A549 (cell line): ENCODE measurements at regions not wholly inside any gene's neighbourhood (a gene's known extent, or its start where the extent isn't known, plus 50 kb on each side); places are given as distances from the start of the nearest gene placed in this dataset.

Source experiments
- ATAC-seq, 2 experiments: fragments of 200-7000 bp in 1 of 2; fragments of >200 bp in 1 of 2; cut with Nextera tagmentation in 1 of 2; cut with Tn5 transposase in 1 of 2; 3 replicates each; pipeline versions ENCODE4 v1.8.0 to v1.9.1; 2018 to 2020; ENCODE audit warnings: mild to moderate bottlenecking in 1 of 2, moderate library complexity in 1 of 2
- CTCF ChIA-PET: fragments of 300-600 bp; sonication (Branson Sonifier 250); formaldehyde crosslinking; extraction: SDS; loops from one replicate; lab custom pipeline; 2021; ENCODE audit warnings: antibody characterized with exemption, inconsistent platforms; lab: Yijun Ruan, JAX
- POLR2A ChIA-PET: fragments of 350-600 bp; formaldehyde crosslinking; extraction: SDS; loops from one replicate; lab custom pipeline; 2021; ENCODE audit warnings: antibody characterized with exemption, inconsistent platforms; lab: Yijun Ruan, JAX
- DNase-seq, 2 experiments: peaks; one replicate each; pipeline versions ENCODE4 v3.0.0 to v3.0.0-alpha.2; 2011 to 2016; ENCODE audit warnings: low read depth in 1 of 2, low spot score in 1 of 2
- FAIRE-seq: peaks from 2 replicates; lab custom pipeline; 2011; peaks lifted over from hg19 to GRCh38; lab: Jason Lieb, UNC
- H3K27ac ChIP-seq, 2 experiments: fragments of >200 bp; sonication (Bioruptor Twin); formaldehyde crosslinking; 3 replicates each; pipeline ENCODE4 v1.5.1; 2016 to 2017
- H3K4me1 ChIP-seq: fragments of >200 bp; sonication (Bioruptor Twin); formaldehyde crosslinking; 3 replicates; pipeline ENCODE4 v1.6.1; 2016
- H3K4me2 ChIP-seq: fragments of >200 bp; sonication (Bioruptor Twin); formaldehyde crosslinking; 3 replicates; pipeline ENCODE4 v1.6.1; 2016
- H3K4me3 ChIP-seq: fragments of >200 bp; sonication (Bioruptor Twin); formaldehyde crosslinking; 3 replicates; pipeline ENCODE4 v1.5.1; 2016
- H3K9me3 ChIP-seq: fragments of >200 bp; sonication (Bioruptor Twin); formaldehyde crosslinking; 3 replicates; pipeline ENCODE4 v1.6.1; 2016
- CBX2 ChIP-seq: fragments of 200-600 bp; sonication (generic); IDR thresholded peaks from 2 replicates; pipeline ENCODE4 v1.6.1; 2016; ENCODE audit warnings: low read depth, mild to moderate bottlenecking, borderline replicate concordance
- CHD2 ChIP-seq: fragments of 150-350 bp; IDR thresholded peaks from 2 replicates; pipeline ENCODE4 v1.6.1; 2014; ENCODE audit warnings: low read length; ENCODE audit not compliant: partially characterized antibody
- CHD4 ChIP-seq: fragments of 200-600 bp; sonication (generic); IDR thresholded peaks from 2 replicates; pipeline ENCODE4 v1.6.1; 2016; ENCODE audit warnings: antibody characterized with exemption, mild to moderate bottlenecking, borderline replicate concordance
- EHF ChIP-seq: fragments of 250-450 bp; sonication (Bioruptor Pico); IDR thresholded peaks from 2 replicates; pipeline ENCODE4 v1.5.0; 2020; ENCODE audit warnings: mild to moderate bottlenecking
- EHMT2 ChIP-seq: fragments of 200-600 bp; sonication (generic); IDR thresholded peaks from 2 replicates; pipeline ENCODE4 v1.6.1; 2016; ENCODE audit warnings: antibody characterized with exemption, low read depth, mild to moderate bottlenecking, moderate library complexity
- EP300 ChIP-seq, 2 experiments: fragments of >200 bp; sonication (Bioruptor Twin); formaldehyde crosslinking; IDR thresholded peaks; 2 replicates in 1 of 2; 3 replicates in 1 of 2; pipeline ENCODE4 v1.6.1; 2016 to 2017
- FOSB ChIP-seq: fragments of 250-450 bp; sonication (Bioruptor Pico); IDR thresholded peaks from 2 replicates; pipeline ENCODE4 v1.5.0; 2020; ENCODE audit warnings: mild to moderate bottlenecking, moderate library complexity
- FOSL2 ChIP-seq, 2 experiments: fragments of 450-650 bp in 1 of 2; fragments of >200 bp in 1 of 2; sonication (Bioruptor Twin) in 1 of 2; formaldehyde crosslinking; IDR thresholded peaks; 2 replicates each; pipeline versions ENCODE4 v1.5.0 to v1.6.1; 2016 to 2020; ENCODE audit warnings: mild to moderate bottlenecking in 1 of 2, moderate library complexity in 1 of 2
- GATA3 ChIP-seq: IDR thresholded peaks from 2 replicates; pipeline ENCODE4 v1.6.1; 2012; ENCODE audit warnings: borderline replicate concordance
- HOXB5 ChIP-seq: fragments of 250-450 bp; sonication (Bioruptor Pico); IDR thresholded peaks from 2 replicates; pipeline ENCODE4 v1.5.0; 2020; ENCODE audit warnings: mild to moderate bottlenecking, moderate library complexity
- JUNB ChIP-seq: fragments of >200 bp; sonication (Bioruptor Twin); formaldehyde crosslinking; IDR thresholded peaks from 2 replicates; pipeline ENCODE4 v1.6.1; 2016
- KDM1A ChIP-seq: fragments of 200-600 bp; sonication (generic); IDR thresholded peaks from 2 replicates; pipeline ENCODE4 v1.6.1; 2016; ENCODE audit warnings: low read depth, mild to moderate bottlenecking
- NPAS2 ChIP-seq: fragments of 250-450 bp; sonication (Bioruptor Pico); IDR thresholded peaks from 2 replicates; pipeline ENCODE4 v1.8.0; 2022; ENCODE audit warnings: mild to moderate bottlenecking, moderate library complexity, borderline replicate concordance
- NR3C1 ChIP-seq: fragments of >200 bp; sonication (Bioruptor Twin); formaldehyde crosslinking; IDR thresholded peaks from 3 replicates; pipeline ENCODE4 v1.6.1; 2017
- POLR2A ChIP-seq: IDR thresholded peaks from 2 replicates; pipeline ENCODE4 v1.6.1; 2012; ENCODE audit warnings: mild to moderate bottlenecking, low read length
- RAD21 ChIP-seq, 2 experiments: fragments of >200 bp in 1 of 2; sonication (Bioruptor Twin) in 1 of 2; formaldehyde crosslinking in 1 of 2; IDR thresholded peaks in 1 of 2; conservative IDR thresholded peaks in 1 of 2; 2 replicates in 1 of 2; 3 replicates in 1 of 2; pipeline ENCODE4 v1.6.1; 2012 to 2018; ENCODE audit warnings: inconsistent platforms in 1 of 2
- RCOR1 ChIP-seq: fragments of 150-350 bp; IDR thresholded peaks from 2 replicates; pipeline ENCODE4 v1.6.1; 2014; ENCODE audit warnings: antibody characterized with exemption, low read length, low read depth
- ZSCAN20 ChIP-seq: fragments of 250-450 bp; sonication (Bioruptor Pico); IDR thresholded peaks from 2 replicates; pipeline ENCODE4 v1.8.0; 2022; ENCODE audit warnings: mild to moderate bottlenecking, moderate library complexity
- WGBS: methylation state at CpG from one replicate; pipeline ENCODE4 v1.1.6; 2017; ENCODE audit errors: missing lambda C conversion rate; 5-methylcytosine and 5-hydroxymethylcytosine counted together
- TF ChIP-seq, protein P1 (sequence below): fragments of 200-600 bp; sonication (generic); IDR thresholded peaks from 2 replicates; pipeline ENCODE4 v1.6.1; 2016; ENCODE audit warnings: antibody characterized with exemption, mild to moderate bottlenecking, moderate library complexity
- TF ChIP-seq, protein P2 (sequence below): IDR thresholded peaks from 2 replicates; pipeline ENCODE4 v1.6.1; 2012
- TF ChIP-seq, protein P3 (sequence below): IDR thresholded peaks from 2 replicates; pipeline ENCODE4 v1.6.1; 2012
- TF ChIP-seq, protein P4 (sequence below): fragments of 450-650 bp; IDR thresholded peaks from 2 replicates; pipeline ENCODE4 v1.6.1; 2014; ENCODE audit warnings: antibody characterized with exemption

DNA sequence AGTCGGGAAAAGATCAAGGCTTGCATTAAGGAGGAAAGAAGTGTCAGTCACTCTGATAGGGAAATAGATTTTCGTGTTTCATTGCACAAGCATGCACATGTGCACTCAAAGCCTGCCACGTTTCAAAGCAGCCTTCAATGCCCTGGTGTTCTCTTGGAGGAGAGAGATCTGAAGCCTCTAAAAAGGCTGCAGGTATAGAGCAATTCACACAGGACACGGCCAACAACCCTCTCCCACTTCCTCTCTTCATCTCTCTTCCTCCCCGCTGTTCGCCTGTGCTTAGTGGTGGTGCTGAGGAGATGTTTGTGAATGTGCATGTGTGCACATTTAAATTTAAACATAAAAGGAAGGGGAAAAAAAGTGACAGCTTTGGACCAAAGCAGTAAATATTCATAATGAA lies 117.7 kb downstream of the NUF2 start:
- no peak for DNase-seq
- no peak for ATAC-seq
- no peak for TF ChIP-seq FOSB
- TF ChIP-seq, protein P1, sequence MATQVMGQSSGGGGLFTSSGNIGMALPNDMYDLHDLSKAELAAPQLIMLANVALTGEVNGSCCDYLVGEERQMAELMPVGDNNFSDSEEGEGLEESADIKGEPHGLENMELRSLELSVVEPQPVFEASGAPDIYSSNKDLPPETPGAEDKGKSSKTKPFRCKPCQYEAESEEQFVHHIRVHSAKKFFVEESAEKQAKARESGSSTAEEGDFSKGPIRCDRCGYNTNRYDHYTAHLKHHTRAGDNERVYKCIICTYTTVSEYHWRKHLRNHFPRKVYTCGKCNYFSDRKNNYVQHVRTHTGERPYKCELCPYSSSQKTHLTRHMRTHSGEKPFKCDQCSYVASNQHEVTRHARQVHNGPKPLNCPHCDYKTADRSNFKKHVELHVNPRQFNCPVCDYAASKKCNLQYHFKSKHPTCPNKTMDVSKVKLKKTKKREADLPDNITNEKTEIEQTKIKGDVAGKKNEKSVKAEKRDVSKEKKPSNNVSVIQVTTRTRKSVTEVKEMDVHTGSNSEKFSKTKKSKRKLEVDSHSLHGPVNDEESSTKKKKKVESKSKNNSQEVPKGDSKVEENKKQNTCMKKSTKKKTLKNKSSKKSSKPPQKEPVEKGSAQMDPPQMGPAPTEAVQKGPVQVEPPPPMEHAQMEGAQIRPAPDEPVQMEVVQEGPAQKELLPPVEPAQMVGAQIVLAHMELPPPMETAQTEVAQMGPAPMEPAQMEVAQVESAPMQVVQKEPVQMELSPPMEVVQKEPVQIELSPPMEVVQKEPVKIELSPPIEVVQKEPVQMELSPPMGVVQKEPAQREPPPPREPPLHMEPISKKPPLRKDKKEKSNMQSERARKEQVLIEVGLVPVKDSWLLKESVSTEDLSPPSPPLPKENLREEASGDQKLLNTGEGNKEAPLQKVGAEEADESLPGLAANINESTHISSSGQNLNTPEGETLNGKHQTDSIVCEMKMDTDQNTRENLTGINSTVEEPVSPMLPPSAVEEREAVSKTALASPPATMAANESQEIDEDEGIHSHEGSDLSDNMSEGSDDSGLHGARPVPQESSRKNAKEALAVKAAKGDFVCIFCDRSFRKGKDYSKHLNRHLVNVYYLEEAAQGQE: no peak
- no peak for TF ChIP-seq CBX2
- TF ChIP-seq, protein P2, sequence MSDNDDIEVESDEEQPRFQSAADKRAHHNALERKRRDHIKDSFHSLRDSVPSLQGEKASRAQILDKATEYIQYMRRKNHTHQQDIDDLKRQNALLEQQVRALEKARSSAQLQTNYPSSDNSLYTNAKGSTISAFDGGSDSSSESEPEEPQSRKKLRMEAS: no peak
- Histone ChIP-seq H3K4me3 (no peak overlapping the region), H3K4me1 (no peaks in the 10 kb centered on the region), H3K27ac (no peak overlapping the region), H3K9me3 (no peaks in the 10 kb centered on the region), H3K4me2 (no peak overlapping the region)
- no peak for FAIRE-seq
- WGBS: 17% methylated on average over 6 of the region's 6 CpGs
- POLR2A ChIA-PET: no interaction called here
- CTCF ChIA-PET: interaction anchor here (0.9 kb wide), 1 partner anchor 30 kb away, joined by 3 read pairs; no protein-coding TSS in a partner anchor

DNA sequence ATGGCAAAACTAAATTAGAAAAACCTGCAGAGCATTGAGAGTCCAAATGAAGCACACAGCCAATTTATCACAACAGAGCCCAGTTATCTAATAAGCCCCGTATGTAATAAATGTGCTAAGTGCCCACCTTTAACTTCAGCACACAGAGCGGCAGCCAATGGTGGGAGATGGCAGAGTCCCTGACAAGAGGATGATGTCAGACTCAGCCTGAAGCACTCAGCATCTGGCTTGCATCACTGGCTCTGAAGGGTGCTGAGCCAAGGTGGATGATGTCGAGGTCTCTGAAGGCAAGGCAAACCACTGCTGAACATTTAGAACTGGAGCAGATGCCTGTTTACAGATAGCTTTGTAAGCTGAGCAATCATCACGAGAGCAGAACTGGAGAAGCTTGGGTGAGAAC lies 118.3 kb downstream of the NUF2 start:
- POLR2A ChIA-PET: no interaction called here

DNA sequence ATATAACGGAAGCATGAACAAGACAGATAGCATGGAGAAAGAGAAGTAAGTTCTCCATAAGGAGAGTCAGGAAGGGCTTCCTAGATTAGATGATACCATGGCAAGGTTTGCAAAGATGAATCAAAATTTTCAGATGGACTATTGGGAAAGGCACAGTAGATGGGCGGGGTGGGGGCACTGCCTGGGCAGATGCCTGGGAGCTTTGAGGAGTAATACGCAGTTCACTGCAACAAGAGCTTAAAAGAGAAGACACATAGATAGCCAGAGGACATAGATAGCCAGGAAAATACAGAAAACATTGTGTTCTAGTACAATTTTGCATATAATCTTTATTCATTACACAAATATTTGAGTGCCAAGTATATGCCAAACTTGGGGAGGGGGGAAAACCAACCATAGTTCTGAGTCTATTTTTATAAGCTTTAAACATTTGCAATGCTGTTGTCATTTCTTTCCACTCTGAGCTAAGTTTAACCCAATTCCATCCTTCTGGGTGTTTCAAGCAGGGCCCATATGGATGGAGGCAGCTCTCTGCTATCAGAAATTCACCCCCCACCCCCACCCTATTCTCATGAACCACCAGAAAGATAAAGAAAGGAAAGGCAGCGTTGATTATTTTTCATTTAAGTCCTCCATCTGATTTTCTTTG lies 120.6 kb downstream of the NUF2 start:
- POLR2A ChIA-PET: no interaction called here
- no peak for FAIRE-seq
- CTCF ChIA-PET: no interaction called here
- no peak overlapping the region for H3K27ac ChIP-seq
- H3K4me1 ChIP-seq: no peaks in the 10 kb centered on the region
- TF ChIP-seq, protein P1: no peak
- TF ChIP-seq KDM1A: no peak
- TF ChIP-seq EHMT2: no peak
- no peak for TF ChIP-seq CHD2
- TF ChIP-seq POLR2A: no peak
- TF ChIP-seq CBX2: no peak
- TF ChIP-seq CHD4: no peak
- TF ChIP-seq RAD21 (conservative IDR thresholded peaks at IDR 0.05 in 1 of 2, IDR thresholded peaks at IDR 0.05 in 1 of 2): no peak
- no peak for TF ChIP-seq FOSL2 (IDR thresholded peaks at IDR 0.05)
- no peak for TF ChIP-seq FOSL2 (CRISPR knock-in tag; IDR thresholded peaks at IDR 0.05)
- 13% methylated on average over 4 of the region's 4 CpGs for WGBS
- no peak overlapping the region for H3K4me2 ChIP-seq
- no peaks in the 10 kb centered on the region for H3K9me3 ChIP-seq
- no peak for ATAC-seq
- DNase-seq: no peak
- H3K4me3 ChIP-seq: no peak overlapping the region

More for the DNA sequence above, 118.3 kb downstream of the NUF2 start:
- no peak for TF ChIP-seq EHMT2
- TF ChIP-seq, protein P3, sequence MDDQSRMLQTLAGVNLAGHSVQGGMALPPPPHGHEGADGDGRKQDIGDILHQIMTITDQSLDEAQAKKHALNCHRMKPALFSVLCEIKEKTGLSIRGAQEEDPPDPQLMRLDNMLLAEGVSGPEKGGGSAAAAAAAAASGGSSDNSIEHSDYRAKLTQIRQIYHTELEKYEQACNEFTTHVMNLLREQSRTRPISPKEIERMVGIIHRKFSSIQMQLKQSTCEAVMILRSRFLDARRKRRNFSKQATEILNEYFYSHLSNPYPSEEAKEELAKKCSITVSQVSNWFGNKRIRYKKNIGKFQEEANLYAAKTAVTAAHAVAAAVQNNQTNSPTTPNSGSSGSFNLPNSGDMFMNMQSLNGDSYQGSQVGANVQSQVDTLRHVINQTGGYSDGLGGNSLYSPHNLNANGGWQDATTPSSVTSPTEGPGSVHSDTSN: no peak
- TF ChIP-seq, protein P4, sequence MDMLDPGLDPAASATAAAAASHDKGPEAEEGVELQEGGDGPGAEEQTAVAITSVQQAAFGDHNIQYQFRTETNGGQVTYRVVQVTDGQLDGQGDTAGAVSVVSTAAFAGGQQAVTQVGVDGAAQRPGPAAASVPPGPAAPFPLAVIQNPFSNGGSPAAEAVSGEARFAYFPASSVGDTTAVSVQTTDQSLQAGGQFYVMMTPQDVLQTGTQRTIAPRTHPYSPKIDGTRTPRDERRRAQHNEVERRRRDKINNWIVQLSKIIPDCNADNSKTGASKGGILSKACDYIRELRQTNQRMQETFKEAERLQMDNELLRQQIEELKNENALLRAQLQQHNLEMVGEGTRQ: no peak
- no peak for TF ChIP-seq NR3C1
- TF ChIP-seq EHF: no peak
- no peak for TF ChIP-seq EP300 (IDR thresholded peaks at IDR 0.05)
- TF ChIP-seq NPAS2: no peak
- no peak for TF ChIP-seq GATA3
- no peak for TF ChIP-seq JUNB
- TF ChIP-seq KDM1A: no peak
- no peak for TF ChIP-seq ZSCAN20 (CRISPR knock-in tag)
- TF ChIP-seq HOXB5 (CRISPR knock-in tag): no peak
- TF ChIP-seq RCOR1: no peak
- no peak overlapping the region for H3K4me2 ChIP-seq
- DNase-seq (no peak), FAIRE-seq (no peak), ATAC-seq (no peak)
- no peaks in the 10 kb centered on the region for H3K9me3 ChIP-seq
- no peak overlapping the region for H3K27ac ChIP-seq
- CTCF ChIA-PET: no interaction called here
- WGBS: 9% methylated on average over 4 of the region's 4 CpGs
- H3K4me3 ChIP-seq: no peak overlapping the region
- no peaks in the 10 kb centered on the region for H3K4me1 ChIP-seq
